Thyroid gland (tissue), 4 donors: ENCODE measurements at regions not wholly inside any gene's neighbourhood (a gene's known extent, or its start where the extent isn't known, plus 50 kb on each side); places are given as distances from the start of the nearest gene placed in this dataset.

ENCODE experiments used
- POLR2A ChIP-seq, 2 donors: fragments of 450-650 bp; IDR thresholded peaks; one replicate each; pipeline ENCODE4 v1.6.1; 2017; ENCODE audit warnings: antibody characterized with exemption in 2 of 2, mild to moderate bottlenecking in 2 of 2, moderate library complexity in 1 of 2
- TF ChIP-seq, protein P1 (sequence below), 6 experiments: fragments of 200-600 bp in 3 of 6; fragments of 450-650 bp in 3 of 6; sonication (generic) in 3 of 6; IDR thresholded peaks; one replicate each; pipeline ENCODE4 v1.5.1; 2016 to 2019; ENCODE audit warnings: antibody characterized with exemption in 6 of 6, mild to moderate bottlenecking in 2 of 6, inconsistent platforms in 1 of 6, moderate library complexity in 1 of 6

DNA sequence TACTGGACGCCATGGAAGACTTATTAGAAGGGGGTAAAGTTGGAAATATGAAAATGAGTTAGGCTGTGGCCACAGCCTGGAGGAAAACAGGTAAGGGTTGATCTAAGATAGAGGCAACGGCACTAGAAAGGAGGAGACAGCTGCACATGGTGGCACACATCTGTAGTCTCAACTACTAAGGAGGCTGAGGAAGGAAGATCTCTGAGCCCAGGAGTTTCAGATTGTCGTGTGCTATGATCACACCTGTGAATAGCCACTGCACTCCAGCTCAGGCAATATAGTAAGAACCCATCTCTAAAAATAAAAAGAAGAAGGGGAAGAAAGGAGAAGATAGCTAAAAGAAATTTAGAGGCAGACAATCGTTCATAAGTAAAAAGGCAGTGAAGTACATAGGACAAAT lies 87.8 kb upstream of the SORBS2 start:
- TF ChIP-seq POLR2A (IDR thresholded peaks at IDR 0.05): no peak
- TF ChIP-seq, protein P1, sequence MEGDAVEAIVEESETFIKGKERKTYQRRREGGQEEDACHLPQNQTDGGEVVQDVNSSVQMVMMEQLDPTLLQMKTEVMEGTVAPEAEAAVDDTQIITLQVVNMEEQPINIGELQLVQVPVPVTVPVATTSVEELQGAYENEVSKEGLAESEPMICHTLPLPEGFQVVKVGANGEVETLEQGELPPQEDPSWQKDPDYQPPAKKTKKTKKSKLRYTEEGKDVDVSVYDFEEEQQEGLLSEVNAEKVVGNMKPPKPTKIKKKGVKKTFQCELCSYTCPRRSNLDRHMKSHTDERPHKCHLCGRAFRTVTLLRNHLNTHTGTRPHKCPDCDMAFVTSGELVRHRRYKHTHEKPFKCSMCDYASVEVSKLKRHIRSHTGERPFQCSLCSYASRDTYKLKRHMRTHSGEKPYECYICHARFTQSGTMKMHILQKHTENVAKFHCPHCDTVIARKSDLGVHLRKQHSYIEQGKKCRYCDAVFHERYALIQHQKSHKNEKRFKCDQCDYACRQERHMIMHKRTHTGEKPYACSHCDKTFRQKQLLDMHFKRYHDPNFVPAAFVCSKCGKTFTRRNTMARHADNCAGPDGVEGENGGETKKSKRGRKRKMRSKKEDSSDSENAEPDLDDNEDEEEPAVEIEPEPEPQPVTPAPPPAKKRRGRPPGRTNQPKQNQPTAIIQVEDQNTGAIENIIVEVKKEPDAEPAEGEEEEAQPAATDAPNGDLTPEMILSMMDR (IDR thresholded peaks at IDR 0.05): no peak
